DOHH2 (cell line): ENCODE measurements at regions not wholly inside any gene's neighbourhood (a gene's known extent, or its start where the extent isn't known, plus 50 kb on each side); places are given as distances from the start of the nearest gene placed in this dataset.

ENCODE experiments used
- H3F3A ChIP-seq: fragments of 200-600 bp; sonication (generic), shearing (Covaris generic); 2 replicates; pipeline ENCODE4 v1.6.0; 2016; ENCODE audit warnings: antibody characterized with exemption, mild to moderate bottlenecking; ENCODE audit not compliant: control insufficient read depth, insufficient read depth
- H3K27ac ChIP-seq: fragments of 200-600 bp; sonication (generic); 2 replicates; pipeline ENCODE4 v1.5.1; 2014; ENCODE audit warnings: low read depth, mild to moderate bottlenecking, low read length, moderate library complexity
- H3K27me3 ChIP-seq: fragments of 200-600 bp; sonication (generic); 2 replicates; pipeline ENCODE4 v1.6.1; 2014; ENCODE audit warnings: mild to moderate bottlenecking, low read length, mixed read lengths; ENCODE audit not compliant: control insufficient read depth
- H3K36me3 ChIP-seq: fragments of 200-600 bp; sonication (generic); 2 replicates; pipeline ENCODE4 v1.6.1; 2014; ENCODE audit warnings: mild to moderate bottlenecking, low read length, moderate library complexity, mixed read lengths; ENCODE audit not compliant: control insufficient read depth
- H3K4me1 ChIP-seq: fragments of 200-600 bp; sonication (generic); 2 replicates; pipeline ENCODE4 v1.6.1; 2014; ENCODE audit warnings: mild to moderate bottlenecking, low read length, mixed read lengths; ENCODE audit not compliant: control insufficient read depth
- H3K4me2 ChIP-seq: fragments of 200-600 bp; sonication (generic); 2 replicates; pipeline ENCODE4 v1.6.0; 2014; ENCODE audit warnings: mild to moderate bottlenecking, low read length, moderate library complexity
- H3K4me3 ChIP-seq: fragments of 200-600 bp; sonication (generic); 2 replicates; pipeline ENCODE4 v1.5.1; 2014; ENCODE audit warnings: mild to moderate bottlenecking, low read length, mixed read lengths
- H3K79me2 ChIP-seq: fragments of 200-600 bp; sonication (generic); 2 replicates; pipeline ENCODE4 v1.6.1; 2014; ENCODE audit warnings: mild to moderate bottlenecking, low read length, mixed read lengths; ENCODE audit not compliant: control insufficient read depth
- H3K9me2 ChIP-seq: fragments of 200-600 bp; sonication (generic); replicated peaks from 2 replicates; pipeline ENCODE4 v1.6.1; 2014; ENCODE audit warnings: mild to moderate bottlenecking, low read length, mixed read lengths; ENCODE audit not compliant: control insufficient read depth
- H3K9me3 ChIP-seq: fragments of 200-600 bp; sonication (generic); 2 replicates; pipeline ENCODE4 v1.6.1; 2014; ENCODE audit warnings: antibody characterized with exemption, low read length, mixed read lengths; ENCODE audit not compliant: control insufficient read depth, insufficient read depth
- H4K20me1 ChIP-seq: fragments of 200-600 bp; sonication (generic); 2 replicates; pipeline ENCODE4 v1.6.0; 2014; ENCODE audit warnings: low read depth, mild to moderate bottlenecking, antibody characterized with exemption, low read length, moderate library complexity; ENCODE audit not compliant: control insufficient read depth, insufficient read depth
- EZH2phosphoT487 ChIP-seq: fragments of 200-600 bp; sonication (generic); IDR thresholded peaks from 2 replicates; pipeline ENCODE4 v1.6.1; 2017; ENCODE audit warnings: borderline replicate concordance, mild to moderate bottlenecking, antibody characterized with exemption, low read length, moderate library complexity, mixed read lengths
- TF ChIP-seq, protein P1 (sequence below): fragments of 200-600 bp; sonication (generic); IDR thresholded peaks from one replicate; pipeline ENCODE4 v1.5.1; 2014; ENCODE audit warnings: antibody characterized with exemption, mild to moderate bottlenecking, low read depth, low read length; ENCODE audit not compliant: poor library complexity, severe bottlenecking

DNA sequence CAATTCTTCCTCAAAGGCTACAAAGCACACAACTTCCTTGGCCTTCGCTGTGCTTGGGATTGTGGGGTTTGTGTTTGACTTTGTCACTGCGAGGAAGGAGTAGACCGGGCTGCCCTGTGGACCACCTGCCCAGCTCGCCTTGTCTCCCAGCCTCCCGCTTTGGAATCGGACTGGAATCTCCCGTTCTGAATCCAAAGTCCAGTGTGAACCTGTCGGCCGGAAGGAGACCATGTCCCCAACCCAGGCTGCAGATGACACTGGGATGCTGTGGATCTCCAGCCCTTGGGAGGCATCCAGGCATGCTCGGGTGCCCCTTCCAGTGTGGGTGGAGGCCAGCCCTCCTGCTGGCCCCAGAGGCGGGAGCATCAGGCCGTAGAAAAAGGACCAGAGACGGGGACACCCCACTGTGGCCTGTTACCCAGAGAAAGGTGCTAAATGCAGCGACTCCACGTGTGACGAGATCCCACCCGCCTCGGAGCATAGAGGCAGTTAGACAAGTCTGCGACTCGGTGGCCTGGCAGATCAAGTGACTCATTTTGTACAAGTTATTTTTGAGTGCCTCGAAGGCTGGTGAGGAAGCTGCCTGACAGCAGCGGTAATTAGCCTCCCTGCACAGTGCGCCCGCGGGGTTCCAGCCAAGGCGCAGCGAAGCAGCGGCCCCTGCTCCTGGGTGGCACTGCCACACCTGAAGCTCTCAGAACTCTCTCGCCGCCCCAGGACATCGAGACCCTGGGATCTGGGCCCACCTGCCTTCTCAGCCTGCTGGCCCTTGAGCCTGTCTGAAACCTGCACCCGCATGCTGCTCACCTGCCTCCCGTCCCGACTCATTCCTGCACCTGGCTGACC lies 57.5 kb downstream of the ADRA2C start:
- no peaks in the 10 kb centered on the region for H4K20me1 ChIP-seq
- no peaks in the 10 kb centered on the region for H3K9me2 ChIP-seq
- no peak overlapping the region for H3K4me3 ChIP-seq
- no peaks in the 10 kb centered on the region for H3K79me2 ChIP-seq
- no peak for TF ChIP-seq EZH2phosphoT487
- TF ChIP-seq, protein P1, sequence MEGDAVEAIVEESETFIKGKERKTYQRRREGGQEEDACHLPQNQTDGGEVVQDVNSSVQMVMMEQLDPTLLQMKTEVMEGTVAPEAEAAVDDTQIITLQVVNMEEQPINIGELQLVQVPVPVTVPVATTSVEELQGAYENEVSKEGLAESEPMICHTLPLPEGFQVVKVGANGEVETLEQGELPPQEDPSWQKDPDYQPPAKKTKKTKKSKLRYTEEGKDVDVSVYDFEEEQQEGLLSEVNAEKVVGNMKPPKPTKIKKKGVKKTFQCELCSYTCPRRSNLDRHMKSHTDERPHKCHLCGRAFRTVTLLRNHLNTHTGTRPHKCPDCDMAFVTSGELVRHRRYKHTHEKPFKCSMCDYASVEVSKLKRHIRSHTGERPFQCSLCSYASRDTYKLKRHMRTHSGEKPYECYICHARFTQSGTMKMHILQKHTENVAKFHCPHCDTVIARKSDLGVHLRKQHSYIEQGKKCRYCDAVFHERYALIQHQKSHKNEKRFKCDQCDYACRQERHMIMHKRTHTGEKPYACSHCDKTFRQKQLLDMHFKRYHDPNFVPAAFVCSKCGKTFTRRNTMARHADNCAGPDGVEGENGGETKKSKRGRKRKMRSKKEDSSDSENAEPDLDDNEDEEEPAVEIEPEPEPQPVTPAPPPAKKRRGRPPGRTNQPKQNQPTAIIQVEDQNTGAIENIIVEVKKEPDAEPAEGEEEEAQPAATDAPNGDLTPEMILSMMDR: no peak
- H3F3A ChIP-seq: no peaks in the 10 kb centered on the region
- no peaks in the 10 kb centered on the region for H3K27me3 ChIP-seq
- no peaks in the 10 kb centered on the region for H3K36me3 ChIP-seq
- no peak overlapping the region for H3K27ac ChIP-seq
- no peaks in the 10 kb centered on the region for H3K9me3 ChIP-seq
- no peak overlapping the region for H3K4me2 ChIP-seq
- H3K4me1 ChIP-seq: no peaks in the 10 kb centered on the region

DNA sequence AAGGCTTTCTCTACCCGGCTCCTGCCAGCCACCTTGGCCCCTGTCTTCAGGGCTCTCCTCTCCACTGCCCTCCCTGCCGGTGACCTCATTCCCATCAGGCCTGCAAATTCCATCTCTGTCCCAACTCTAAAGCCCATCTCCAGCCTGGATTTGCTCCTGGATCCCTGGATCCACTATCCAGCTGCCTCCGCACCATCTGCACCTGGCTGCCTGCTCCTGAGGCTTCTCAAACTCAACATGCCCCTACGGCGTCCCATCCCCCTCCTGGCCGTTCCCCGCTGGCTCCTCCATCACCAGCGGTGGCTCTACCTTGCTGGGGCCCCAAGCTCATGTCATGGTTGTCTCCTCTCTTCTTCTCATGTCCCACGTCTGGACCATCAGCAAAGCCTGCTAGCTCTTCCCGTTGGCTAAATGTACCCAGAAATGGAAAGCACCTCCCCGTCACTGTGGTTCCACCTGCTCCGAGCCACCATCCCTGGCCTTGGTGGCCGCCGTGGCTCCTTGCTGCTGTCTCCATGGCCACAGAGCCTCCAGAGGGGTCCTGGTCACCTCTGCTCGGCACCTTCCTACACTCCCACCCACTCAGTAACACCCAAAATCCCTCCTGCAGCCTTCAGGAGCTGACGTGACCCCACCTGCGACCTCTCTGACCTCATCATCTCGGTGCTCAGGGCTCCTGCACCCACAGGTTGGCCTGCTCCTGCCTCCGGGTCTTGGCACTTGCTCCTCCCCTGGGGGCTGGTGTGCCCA lies 58.5 kb downstream of the ADRA2C start:
- Histone ChIP-seq H3F3A (no peaks in the 10 kb centered on the region), H3K27ac (no peak overlapping the region), H4K20me1 (no peaks in the 10 kb centered on the region)

DNA sequence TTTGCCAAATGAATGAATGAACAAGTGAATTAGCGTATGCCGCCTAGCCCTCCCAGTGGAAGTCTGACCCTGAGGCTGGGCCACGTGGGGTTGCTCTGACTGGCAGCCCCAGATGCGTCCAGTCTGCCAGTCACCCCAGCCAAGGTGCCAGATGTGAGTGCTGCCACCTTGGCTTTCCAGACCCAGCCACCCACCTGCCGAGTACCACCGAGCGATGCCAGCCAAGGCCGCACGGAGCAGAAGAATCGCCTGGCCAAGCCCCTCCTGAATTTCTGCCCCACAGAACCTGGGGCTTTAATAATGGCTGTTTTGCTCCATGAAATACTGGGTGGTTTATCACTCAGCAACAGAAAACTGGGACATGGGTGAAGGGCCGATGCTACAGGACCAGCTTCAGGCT lies 59.3 kb downstream of the ADRA2C start:
- no peaks in the 10 kb centered on the region for H4K20me1 ChIP-seq
- no peaks in the 10 kb centered on the region for H3F3A ChIP-seq
- no peak overlapping the region for H3K4me3 ChIP-seq
- H3K9me3 ChIP-seq: no peaks in the 10 kb centered on the region
- no peak overlapping the region for H3K4me2 ChIP-seq
- H3K27ac ChIP-seq: no peak overlapping the region
- no peaks in the 10 kb centered on the region for H3K27me3 ChIP-seq
- H3K9me2 ChIP-seq: no peaks in the 10 kb centered on the region
- TF ChIP-seq, protein P1: no peak
- no peak for TF ChIP-seq EZH2phosphoT487
- H3K79me2 ChIP-seq: no peaks in the 10 kb centered on the region
- no peaks in the 10 kb centered on the region for H3K36me3 ChIP-seq
- H3K4me1 ChIP-seq: no peaks in the 10 kb centered on the region

More for the DNA sequence above, 58.5 kb downstream of the ADRA2C start:
- TF ChIP-seq EZH2phosphoT487: no peak
- TF ChIP-seq, protein P1: no peak
- Histone ChIP-seq H3K27me3 (no peaks in the 10 kb centered on the region), H3K4me2 (no peak overlapping the region), H3K4me3 (no peak overlapping the region), H3K9me2 (no peaks in the 10 kb centered on the region), H3K79me2 (no peaks in the 10 kb centered on the region), H3K36me3 (no peaks in the 10 kb centered on the region), H3K4me1 (no peaks in the 10 kb centered on the region), H3K9me3 (no peaks in the 10 kb centered on the region)
